Epithelial cell of proximal tubule (primary cell): ENCODE measurements at regions not wholly inside any gene's neighbourhood (a gene's known extent, or its start where the extent isn't known, plus 50 kb on each side); places are given as distances from the start of the nearest gene placed in this dataset.

Experiments used
- DNase-seq: peaks from one replicate; pipeline ENCODE4 v3.0.0-alpha.2; 2011; ENCODE audit warnings: low read depth
- H3K4me3 ChIP-seq: 2 replicates; pipeline ENCODE4 v1.5.1; 2011; ENCODE audit warnings: low read depth, mild to moderate bottlenecking, low read length
- TF ChIP-seq, protein P1 (sequence below): conservative IDR thresholded peaks from 2 replicates; pipeline ENCODE4 v1.5.1; 2012; ENCODE audit warnings: low read depth, mild to moderate bottlenecking, low read length

DNA sequence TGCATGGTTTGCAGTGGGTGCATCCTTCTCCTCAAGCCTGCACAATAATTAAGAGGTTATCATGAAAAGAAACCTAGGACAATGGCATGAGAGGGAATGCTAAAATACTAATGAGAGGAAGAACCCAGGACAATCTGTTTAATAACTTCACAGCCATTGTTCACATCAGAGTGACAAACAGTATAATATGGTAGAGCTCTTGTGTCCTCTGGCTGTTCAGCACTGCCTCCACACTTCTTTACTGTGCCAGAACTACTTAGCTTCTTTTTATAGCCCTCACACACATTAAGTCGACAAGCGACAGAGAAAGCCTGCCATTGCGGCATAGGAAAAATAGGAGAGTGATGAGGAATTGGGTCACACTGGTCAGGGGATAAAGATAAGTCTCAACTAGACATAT, 65.0 kb upstream of the MEIS2 start:
- TF ChIP-seq, protein P1, sequence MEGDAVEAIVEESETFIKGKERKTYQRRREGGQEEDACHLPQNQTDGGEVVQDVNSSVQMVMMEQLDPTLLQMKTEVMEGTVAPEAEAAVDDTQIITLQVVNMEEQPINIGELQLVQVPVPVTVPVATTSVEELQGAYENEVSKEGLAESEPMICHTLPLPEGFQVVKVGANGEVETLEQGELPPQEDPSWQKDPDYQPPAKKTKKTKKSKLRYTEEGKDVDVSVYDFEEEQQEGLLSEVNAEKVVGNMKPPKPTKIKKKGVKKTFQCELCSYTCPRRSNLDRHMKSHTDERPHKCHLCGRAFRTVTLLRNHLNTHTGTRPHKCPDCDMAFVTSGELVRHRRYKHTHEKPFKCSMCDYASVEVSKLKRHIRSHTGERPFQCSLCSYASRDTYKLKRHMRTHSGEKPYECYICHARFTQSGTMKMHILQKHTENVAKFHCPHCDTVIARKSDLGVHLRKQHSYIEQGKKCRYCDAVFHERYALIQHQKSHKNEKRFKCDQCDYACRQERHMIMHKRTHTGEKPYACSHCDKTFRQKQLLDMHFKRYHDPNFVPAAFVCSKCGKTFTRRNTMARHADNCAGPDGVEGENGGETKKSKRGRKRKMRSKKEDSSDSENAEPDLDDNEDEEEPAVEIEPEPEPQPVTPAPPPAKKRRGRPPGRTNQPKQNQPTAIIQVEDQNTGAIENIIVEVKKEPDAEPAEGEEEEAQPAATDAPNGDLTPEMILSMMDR: no peak
- no peak for DNase-seq

DNA sequence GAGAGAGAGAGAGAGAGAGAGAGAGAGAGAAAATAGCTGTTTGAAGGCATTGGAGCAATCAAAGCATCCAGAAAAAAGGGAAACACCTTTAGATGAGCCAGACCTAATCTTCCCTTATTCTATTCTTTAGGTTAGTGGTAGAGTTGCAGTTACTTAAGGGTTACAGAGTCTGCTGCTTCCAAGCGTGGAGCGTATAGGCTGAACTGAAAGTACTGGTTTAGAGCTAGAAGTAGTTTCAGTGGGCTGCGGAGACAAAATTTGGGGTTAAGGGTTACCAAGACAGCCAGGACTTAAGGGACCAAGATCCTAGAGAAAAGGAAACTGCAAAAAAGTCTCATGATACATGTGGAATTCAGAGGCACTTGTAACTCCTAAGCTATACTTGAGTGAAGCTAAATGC, 66.1 kb upstream of the MEIS2 start:
- DNase-seq: no peak
- no peak overlapping the region for H3K4me3 ChIP-seq
- TF ChIP-seq, protein P1: no peak

More for the DNA sequence above, 65.0 kb upstream of the MEIS2 start:
- H3K4me3 ChIP-seq: no peak overlapping the region

DNA sequence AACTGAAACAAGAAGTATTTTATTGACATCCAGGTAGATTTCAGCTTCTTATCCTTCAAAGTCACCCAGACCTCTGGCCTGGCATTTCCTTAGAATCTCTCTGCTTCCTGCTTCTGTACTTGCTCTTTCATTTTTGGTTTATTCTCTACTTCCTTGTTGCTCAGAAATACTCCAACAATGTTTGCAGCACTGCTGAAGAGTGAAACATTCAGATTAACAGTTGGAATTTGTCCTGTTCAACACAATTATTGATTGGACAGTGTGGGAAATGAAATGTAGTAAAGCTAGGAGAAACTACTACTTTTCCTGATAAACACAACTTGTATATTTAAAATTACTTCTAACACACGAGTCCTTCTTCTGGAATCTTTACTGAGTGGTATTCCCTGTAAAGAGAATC, 81.0 kb upstream of the MEIS2 start:
- DNase-seq: no peak
- TF ChIP-seq, protein P1: no peak

DNA sequence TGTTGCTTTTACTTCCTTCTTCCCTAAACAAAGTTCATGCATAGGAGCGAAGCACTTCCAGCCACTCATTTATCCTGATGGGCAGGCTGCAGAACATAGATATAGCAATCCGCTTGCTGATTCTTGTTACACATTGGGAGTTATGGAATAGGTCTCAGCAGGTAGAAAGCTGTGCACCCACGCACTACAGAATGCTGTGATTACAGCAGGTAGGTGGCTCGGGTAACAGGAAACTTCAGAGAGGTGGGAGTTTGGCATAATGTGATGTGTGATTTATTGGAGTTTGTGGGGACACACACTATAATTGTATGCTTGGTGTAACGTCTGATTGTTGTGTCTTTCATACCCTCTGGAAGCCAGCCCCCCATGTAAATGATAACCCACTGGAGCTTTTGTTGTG, 99.2 kb upstream of the MEIS2 start:
- TF ChIP-seq, protein P1: no peak
- DNase-seq: no peak
- no peak overlapping the region for H3K4me3 ChIP-seq

More for the DNA sequence above, 81.0 kb upstream of the MEIS2 start:
- H3K4me3 ChIP-seq: no peak overlapping the region

DNA sequence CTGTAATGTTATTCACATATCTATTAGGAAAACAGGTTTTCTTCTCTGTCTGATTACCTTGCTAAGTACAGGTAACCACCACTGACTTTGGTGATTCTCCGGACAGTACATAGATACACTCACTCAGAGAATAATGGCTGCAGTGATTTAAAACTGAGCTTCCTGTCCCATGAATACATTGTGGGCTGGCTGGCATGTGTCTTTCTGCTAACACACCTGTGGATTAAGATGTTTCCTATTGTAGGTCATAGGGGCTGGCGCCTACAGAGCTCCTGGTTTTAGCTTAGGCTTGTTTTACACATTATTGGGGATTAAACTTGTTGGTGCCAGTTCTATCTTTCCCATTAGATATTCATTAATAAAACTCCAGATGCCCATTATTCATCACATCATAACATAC, 102.7 kb upstream of the MEIS2 start:
- no peak overlapping the region for H3K4me3 ChIP-seq
- no peak for DNase-seq
- TF ChIP-seq, protein P1: no peak

DNA sequence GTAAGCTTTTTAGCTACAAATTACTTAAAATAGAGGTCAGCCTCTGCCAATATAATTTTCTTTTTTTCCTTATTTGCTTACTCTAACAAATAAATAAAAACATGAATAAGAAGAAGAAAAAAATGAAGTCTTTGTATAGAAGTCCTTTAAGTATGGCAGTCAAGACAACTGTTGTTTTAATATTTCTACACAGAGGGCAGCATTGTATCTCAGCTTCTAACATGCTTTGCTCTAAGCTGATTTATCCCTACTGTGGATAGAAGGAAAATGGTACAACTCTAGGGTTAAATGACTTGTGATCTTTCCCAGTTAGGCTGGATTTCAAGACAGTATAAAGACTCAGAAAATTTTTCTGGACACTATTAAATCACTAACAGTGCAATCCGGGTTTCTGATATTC, 104.3 kb upstream of the MEIS2 start:
- H3K4me3 ChIP-seq: no peak overlapping the region
- no peak for DNase-seq
- TF ChIP-seq, protein P1: no peak

DNA sequence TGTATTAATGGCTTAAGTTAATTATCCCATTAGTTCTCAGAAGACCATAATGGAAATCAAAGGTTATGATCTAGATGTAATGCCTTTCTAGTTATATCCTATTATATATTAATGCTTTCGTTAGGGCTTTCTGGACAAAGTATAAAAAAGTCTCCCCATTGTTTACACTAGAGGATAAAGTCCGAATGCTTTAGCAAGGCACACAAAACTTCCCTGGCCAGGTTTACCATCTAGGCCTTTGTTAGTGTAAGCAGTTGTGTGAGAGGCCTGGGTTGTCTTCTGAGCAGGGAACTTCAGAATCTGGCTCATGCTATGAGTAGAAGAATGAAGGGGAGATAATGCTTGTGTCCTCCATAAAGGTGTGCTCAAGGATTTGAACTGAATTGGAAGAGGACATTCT, 106.3 kb upstream of the MEIS2 start:
- TF ChIP-seq, protein P1: no peak
- H3K4me3 ChIP-seq: no peak overlapping the region
- no peak for DNase-seq
